ENCODE measurements at regions not wholly inside any gene's neighbourhood (a gene's known extent, or its start where the extent isn't known, plus 50 kb on each side); places are given as distances from the start of the nearest gene placed in this dataset.

DNA sequence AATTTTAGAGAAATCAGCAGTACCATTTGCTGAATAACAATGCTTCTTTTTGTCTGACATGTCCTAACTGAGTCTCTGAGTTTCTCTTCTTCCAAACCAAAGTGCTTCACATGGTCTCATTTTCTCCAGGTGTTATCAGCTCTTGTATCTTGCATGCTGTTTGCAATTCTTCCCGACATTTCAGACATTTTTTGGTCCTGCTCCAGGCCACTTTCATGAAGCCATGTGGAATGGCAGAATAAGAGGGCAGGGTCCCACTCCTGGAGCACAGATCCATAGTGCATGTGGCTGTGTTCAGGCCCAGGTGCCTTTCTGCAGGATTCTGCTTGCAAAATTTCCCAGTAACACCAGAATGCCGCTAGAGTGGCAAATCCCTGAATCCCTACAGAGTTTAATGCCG lies 916.2 kb downstream of the NXPH1 start:
- no peak overlapping the region for H3K4me2 ChIP-seq (ENCODE audit: low read length)
- no peaks in the 10 kb centered on the region for H3K36me3 ChIP-seq (ENCODE audit: insufficient read depth, low read length)
- no peak for TF ChIP-seq SMC3 (conservative IDR thresholded peaks at IDR 0.05; ENCODE audit: poor library complexity)
- TF ChIP-seq CTCF (IDR thresholded peaks at IDR 0.05; ENCODE audit: poor library complexity, severe bottlenecking) = no peak
- no peak for TF ChIP-seq MXI1 (conservative IDR thresholded peaks at IDR 0.05; ENCODE audit: poor library complexity, severe bottlenecking)
- TF ChIP-seq POLR2AphosphoS5 (IDR thresholded peaks at IDR 0.05) = no peak
- TF ChIP-seq EP300 (conservative IDR thresholded peaks at IDR 0.05; ENCODE audit: poor library complexity, severe bottlenecking) = no peak
- TF ChIP-seq, protein P1, sequence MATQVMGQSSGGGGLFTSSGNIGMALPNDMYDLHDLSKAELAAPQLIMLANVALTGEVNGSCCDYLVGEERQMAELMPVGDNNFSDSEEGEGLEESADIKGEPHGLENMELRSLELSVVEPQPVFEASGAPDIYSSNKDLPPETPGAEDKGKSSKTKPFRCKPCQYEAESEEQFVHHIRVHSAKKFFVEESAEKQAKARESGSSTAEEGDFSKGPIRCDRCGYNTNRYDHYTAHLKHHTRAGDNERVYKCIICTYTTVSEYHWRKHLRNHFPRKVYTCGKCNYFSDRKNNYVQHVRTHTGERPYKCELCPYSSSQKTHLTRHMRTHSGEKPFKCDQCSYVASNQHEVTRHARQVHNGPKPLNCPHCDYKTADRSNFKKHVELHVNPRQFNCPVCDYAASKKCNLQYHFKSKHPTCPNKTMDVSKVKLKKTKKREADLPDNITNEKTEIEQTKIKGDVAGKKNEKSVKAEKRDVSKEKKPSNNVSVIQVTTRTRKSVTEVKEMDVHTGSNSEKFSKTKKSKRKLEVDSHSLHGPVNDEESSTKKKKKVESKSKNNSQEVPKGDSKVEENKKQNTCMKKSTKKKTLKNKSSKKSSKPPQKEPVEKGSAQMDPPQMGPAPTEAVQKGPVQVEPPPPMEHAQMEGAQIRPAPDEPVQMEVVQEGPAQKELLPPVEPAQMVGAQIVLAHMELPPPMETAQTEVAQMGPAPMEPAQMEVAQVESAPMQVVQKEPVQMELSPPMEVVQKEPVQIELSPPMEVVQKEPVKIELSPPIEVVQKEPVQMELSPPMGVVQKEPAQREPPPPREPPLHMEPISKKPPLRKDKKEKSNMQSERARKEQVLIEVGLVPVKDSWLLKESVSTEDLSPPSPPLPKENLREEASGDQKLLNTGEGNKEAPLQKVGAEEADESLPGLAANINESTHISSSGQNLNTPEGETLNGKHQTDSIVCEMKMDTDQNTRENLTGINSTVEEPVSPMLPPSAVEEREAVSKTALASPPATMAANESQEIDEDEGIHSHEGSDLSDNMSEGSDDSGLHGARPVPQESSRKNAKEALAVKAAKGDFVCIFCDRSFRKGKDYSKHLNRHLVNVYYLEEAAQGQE (IDR thresholded peaks at IDR 0.05; ENCODE audit: borderline replicate concordance) = no peak
- no peak for TF ChIP-seq TAF1 (IDR thresholded peaks at IDR 0.05; ENCODE audit: low read depth)
- no peak for TF ChIP-seq RAD21 (conservative IDR thresholded peaks at IDR 0.05)
- no peak for TF ChIP-seq EZH2 (IDR thresholded peaks at IDR 0.05; ENCODE audit: borderline replicate concordance, insufficient read depth, low read length, poor library complexity, severe bottlenecking)
- no peaks in the 10 kb centered on the region for H3F3A ChIP-seq (ENCODE audit: insufficient read depth, low read length, poor library complexity, severe bottlenecking)
- H3K9me3 ChIP-seq (ENCODE audit: low read length) = no peaks in the 10 kb centered on the region
- no peaks in the 10 kb centered on the region for H4K20me1 ChIP-seq (ENCODE audit: insufficient read depth)
- no peaks in the 10 kb centered on the region for H3K27me3 ChIP-seq (ENCODE audit: insufficient read depth, low read depth, low read length)
- no peak overlapping the region for H3K4me3 ChIP-seq (ENCODE audit: low read length)
- no peak overlapping the region for H2AFZ ChIP-seq (ENCODE audit: low read depth, low read length)
- H3K9me2 ChIP-seq (ENCODE audit: insufficient read depth, low read length) = no peaks in the 10 kb centered on the region
- no peak overlapping the region for H3K27ac ChIP-seq (ENCODE audit: low read length)
- H3K9ac ChIP-seq (ENCODE audit: low read length) = no peak overlapping the region
- no peaks in the 10 kb centered on the region for H3K79me2 ChIP-seq (replicated peaks; ENCODE audit: insufficient read depth, low read length)

GRCh38 chr7:9391221-9391620 lies 957.8 kb downstream of the NXPH1 start:
- H3K27me3 ChIP-seq (ENCODE audit: insufficient read depth, low read depth, low read length) = no peaks in the 10 kb centered on the region
- no peak overlapping the region for H3K9ac ChIP-seq (ENCODE audit: low read length)
- no peak overlapping the region for H3K27ac ChIP-seq (ENCODE audit: low read length)
- H3K4me2 ChIP-seq (ENCODE audit: low read length) = no peak overlapping the region
- no peak overlapping the region for H3K4me3 ChIP-seq (ENCODE audit: low read length)
- no peaks in the 10 kb centered on the region for H4K20me1 ChIP-seq (ENCODE audit: insufficient read depth)
- H3K79me2 ChIP-seq (replicated peaks; ENCODE audit: insufficient read depth, low read length) = no peaks in the 10 kb centered on the region
- no peaks in the 10 kb centered on the region for H3K9me2 ChIP-seq (ENCODE audit: insufficient read depth, low read length)
- no peaks in the 10 kb centered on the region for H3K36me3 ChIP-seq (ENCODE audit: insufficient read depth, low read length)
- H3F3A ChIP-seq (ENCODE audit: insufficient read depth, low read length, poor library complexity, severe bottlenecking) = no peaks in the 10 kb centered on the region
- H3K9me3 ChIP-seq (ENCODE audit: low read length) = no peaks in the 10 kb centered on the region
- H2AFZ ChIP-seq (ENCODE audit: low read depth, low read length) = no peak overlapping the region
- TF ChIP-seq EZH2 (IDR thresholded peaks at IDR 0.05; ENCODE audit: borderline replicate concordance, insufficient read depth, low read length, poor library complexity, severe bottlenecking) (no peak), TAF1 (IDR thresholded peaks at IDR 0.05; ENCODE audit: low read depth) (no peak), SMC3 (conservative IDR thresholded peaks at IDR 0.05; ENCODE audit: poor library complexity) (no peak), MXI1 (conservative IDR thresholded peaks at IDR 0.05; ENCODE audit: poor library complexity, severe bottlenecking) (no peak), CTCF (IDR thresholded peaks at IDR 0.05; ENCODE audit: poor library complexity, severe bottlenecking) (no peak), POLR2AphosphoS5 (IDR thresholded peaks at IDR 0.05) (no peak), RAD21 (conservative IDR thresholded peaks at IDR 0.05) (no peak), EP300 (conservative IDR thresholded peaks at IDR 0.05; ENCODE audit: poor library complexity, severe bottlenecking) (no peak)
- TF ChIP-seq, protein P1 (IDR thresholded peaks at IDR 0.05; ENCODE audit: borderline replicate concordance) = no peak

Data from neural cell (in vitro differentiated cells).